Eye (tissue), 1 donor: ENCODE measurements at regions not wholly inside any gene's neighbourhood (a gene's known extent, or its start where the extent isn't known, plus 50 kb on each side); places are given as distances from the start of the nearest gene placed in this dataset.
A peak's percentile ranks its signal among the peaks of the same experiment; 100 is the strongest.
"Not testable (repeated sequence)": the region's sequence is repeated elsewhere in the genome, so short reads cannot be mapped to it uniquely, and the experiment has no call there.

Experiments used
- DNase-seq: peaks from one replicate; pipeline ENCODE4 v3.0.0-alpha.2; 2015

DNA sequence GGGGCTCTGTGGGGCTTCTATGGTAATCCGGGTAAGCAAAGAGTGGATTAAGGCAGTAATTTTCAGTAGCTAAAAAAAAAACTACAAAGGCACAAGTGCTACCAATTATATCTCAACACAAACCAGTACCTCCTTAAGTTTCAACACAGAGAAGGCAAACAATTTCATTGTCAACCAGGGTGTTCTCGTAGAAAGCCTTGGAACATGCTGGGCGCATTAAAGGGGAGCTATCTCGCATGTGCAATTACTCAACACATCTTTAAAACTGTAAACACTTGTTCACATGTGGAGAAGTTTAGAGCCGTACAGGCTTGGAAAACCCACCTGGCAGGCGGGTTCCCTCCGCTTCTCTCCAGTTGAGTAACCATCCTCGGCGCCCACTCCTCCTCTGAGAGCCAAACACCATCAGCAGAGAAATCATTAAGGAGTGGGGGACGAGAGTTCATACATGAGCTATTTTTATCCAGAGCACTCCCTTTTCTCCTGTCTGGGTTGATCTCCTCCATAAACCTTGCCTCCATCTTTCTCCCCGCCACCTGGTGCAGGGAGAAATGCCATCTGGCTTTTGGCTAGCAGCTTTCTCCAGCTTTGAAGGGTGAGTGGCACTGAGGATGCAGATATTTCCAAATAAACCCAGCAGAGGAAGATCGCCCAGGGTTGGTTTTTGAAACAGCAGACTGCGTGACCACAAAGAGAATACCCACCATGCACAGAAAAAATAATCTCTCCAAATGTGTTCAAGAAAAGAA is 287.1 kb downstream of the WDR11 start:
- no peak for DNase-seq

DNA sequence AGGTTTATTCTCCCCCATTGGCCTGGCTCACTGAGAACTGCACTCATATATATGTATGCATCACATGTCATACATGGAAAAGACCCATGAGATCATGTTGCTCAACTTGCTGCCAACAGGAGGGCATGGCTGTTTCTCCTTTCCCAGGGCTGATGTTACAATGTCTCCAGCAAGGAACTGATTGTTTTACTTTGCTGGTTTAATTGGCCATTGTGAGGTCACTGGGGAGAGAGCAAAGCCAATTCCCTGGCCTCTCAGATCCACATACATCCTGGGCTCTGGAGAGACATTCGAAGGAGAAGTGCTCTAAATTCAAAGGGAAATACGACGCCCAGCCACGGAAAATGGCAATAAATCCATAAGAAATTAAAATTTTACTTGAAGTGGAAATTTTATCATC is 287.8 kb downstream of the WDR11 start:
- DNase-seq = no peak

DNA sequence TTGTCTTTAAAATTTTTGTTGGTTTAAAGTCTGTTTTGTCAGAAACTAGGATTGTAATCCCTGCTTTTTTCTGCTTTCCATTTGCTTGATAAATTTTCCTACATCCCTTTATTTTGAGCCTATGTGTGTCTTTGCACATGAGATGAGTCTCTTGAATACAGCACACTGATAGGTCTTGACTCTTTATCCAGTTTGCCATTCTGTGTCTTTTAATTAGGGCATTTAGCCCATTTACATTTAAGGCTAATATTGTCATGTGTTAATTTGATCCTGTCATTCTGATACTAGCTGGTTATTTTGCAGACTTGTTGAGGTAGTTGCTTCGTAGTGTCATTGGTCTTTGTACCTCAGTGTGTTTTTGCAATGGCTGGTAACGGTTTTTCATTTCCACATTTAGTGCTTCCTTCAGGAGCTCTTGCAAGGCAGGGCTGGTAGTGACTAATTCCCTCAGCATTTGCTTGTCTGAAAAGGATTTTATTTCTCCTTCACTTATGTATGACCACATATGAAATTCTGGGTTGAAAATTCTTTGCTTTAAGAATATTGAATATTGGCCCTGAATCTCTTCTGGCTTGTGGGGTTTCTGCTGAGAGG is 294.7 kb downstream of the WDR11 start:
- DNase-seq = not testable (repeated sequence)

DNA sequence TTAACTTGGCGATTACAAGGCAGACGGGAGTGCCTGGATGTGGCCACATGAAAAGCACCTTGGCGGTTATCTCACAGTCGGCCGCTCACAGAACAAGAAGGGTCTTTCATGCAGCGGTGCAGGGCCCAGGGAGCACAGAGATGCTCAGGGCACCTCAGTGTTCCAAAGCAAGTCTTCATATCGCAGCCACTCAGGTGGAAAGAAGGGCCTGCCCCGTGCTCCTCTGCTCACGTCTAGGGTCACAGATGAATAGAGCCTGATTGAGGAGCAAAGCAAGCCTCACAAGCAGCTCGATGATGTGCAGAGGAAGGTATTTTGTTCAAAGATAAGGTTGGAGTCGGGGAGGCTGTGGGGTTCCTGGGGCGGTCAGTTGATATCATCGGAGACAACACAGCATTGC is 297.8 kb downstream of the WDR11 start:
- no peak for DNase-seq

DNA sequence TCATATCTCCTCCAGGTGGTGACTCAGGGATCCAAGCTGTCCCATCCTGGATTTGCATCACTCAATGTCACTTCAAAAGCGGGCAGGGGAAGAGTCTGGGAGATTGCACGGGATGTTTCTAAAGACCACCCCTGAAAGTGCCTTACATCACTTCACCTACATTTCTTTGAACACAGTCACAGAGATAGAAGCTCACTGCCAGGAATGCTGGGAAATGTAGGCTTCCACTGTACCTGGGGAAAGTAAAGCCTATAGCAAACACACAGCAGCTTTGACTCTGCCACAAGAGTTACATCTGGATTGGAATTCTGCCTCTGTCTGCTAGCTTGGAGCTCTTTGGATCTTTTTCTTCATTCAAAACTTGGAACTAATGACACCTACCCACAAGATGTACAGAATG is 300.9 kb downstream of the WDR11 start:
- no peak for DNase-seq

DNA sequence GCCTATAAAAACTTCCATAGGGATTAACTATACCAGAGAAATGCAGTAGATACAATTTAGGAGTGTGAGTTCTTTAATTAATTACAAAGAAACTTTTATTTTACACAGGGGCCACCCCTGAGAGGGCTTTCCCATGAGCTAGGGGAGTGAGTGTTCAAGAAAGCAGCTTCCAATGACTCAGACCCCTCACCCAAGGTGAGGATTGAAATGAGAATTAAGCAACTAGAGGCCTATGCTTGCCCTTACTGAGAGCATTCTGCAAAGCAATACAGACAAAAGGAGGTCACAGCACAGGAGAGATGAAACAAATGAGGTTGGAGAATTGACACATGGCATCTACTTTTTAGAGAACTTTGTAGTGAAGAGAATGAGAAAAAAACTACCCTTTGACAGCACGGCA is 301.8 kb downstream of the WDR11 start:
- DNase-seq = no peak

DNA sequence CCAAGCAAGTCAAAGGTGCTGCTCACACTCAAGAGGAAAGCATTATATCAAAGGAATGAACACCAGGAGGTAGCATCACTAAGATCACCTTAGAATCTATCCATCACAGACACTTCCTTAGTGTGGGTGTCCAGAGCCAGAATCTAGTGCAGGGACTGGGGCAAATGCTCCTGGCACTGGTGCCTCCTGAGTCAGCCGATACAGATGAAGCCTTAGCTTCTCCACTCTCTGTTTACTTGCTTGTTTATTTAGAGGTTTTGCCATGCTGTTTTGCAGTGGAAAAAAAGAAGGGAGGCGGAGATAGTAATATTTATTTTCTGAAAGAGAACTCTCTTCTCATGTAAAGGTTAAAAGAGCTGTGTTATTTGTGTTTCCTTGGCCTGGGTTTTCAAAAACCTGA is 303.1 kb downstream of the WDR11 start:
- DNase-seq = no peak

DNA sequence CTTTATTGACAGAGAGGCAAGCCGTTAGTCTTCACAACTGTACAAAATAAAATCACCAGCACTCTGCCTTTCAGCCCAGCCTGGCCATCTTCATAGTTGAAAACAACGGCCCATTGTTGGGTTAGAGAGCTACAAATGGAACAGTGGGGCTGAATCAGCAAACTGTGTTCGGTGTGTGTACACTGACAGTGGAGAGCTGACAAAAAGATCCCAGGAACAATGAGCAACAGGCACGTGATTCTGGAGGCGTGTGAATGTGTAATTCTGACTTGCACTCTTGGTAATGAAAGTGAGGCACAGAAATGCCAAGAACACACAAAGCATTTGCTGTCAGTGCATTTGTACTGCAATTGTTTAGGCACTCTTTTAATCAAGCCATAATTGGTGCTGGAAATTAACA is 303.7 kb downstream of the WDR11 start:
- DNase-seq = peak; percentile 66

DNA sequence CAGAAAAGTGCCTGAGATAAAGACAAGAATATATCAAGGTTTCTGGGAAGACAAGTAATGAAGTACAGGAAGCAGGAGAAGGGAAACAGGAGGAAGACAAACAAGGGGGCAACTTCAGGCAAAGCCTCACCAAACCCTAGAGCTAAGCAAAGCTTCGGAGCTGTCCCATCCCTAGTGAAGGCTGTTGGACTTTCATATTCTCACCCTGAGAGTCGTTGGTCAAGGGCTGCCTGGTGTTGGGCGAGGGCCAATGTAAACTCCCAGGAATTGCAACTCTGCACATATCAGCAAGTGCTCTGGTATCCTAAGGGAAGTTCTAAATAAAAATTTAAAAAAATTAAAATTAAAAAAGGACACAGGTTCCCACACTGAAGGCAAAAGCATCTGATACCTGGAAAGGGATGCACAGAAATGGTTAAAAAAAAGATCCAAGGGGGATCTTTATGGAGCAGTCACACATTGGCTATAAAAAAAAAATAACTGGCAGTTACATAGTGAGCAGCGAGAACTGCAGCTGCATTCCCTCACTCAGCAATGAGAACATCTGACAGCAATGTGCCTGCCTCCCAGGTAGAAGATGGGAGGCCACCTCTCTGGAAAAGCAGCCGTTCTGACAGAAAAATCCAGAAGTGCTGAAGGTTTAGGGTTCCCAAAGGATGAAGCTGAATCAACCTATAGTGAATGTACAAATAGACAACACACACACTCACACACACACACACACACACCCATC is 304.7 kb downstream of the WDR11 start:
- DNase-seq = no peak

DNA sequence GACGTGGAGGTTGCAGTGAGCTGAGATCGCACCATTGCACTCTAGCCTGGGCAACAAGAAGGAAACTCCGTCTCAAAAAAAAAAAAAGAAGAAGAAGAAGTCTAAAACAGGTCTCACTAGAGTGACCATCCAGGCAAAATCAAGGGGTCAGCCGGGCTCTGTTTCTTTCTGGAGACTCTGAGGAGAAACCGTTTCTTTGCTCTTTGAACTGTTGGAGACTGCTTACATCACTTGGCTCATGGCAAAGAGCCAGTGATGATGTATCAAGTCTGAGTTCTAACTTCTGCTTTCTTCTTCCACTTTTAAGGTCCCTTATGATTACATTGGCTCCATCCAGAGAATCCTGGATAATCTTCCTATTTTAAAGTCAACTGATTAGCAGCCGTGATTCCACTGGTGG is 306.8 kb downstream of the WDR11 start:
- DNase-seq = no peak

DNA sequence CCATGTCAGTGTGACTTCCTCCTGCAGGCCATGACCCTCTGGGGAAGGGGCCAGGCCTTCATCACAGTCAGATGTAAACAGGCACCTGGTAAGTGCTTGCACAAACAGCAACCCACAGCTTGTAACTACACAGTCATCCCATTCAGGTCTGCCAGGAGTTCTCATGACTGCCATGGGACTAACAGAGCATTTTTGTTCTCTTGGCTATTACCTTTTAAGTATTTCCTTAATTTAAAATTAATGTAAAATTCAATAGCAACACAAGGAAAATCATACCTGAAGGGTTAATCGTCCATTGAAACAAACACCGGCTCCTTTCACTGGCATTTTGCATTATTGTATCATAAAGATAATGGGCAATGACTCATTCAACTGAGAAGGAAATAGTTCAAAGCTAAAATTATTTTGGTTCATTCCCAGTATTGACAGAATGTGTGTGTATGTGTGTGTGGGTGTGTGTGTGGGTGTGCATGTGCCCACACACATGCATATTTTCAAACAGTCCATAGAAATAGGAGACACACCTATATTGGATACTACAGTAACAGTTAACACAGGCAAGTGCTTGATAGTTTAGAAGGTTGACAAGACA is 307.9 kb downstream of the WDR11 start:
- DNase-seq = no peak

DNA sequence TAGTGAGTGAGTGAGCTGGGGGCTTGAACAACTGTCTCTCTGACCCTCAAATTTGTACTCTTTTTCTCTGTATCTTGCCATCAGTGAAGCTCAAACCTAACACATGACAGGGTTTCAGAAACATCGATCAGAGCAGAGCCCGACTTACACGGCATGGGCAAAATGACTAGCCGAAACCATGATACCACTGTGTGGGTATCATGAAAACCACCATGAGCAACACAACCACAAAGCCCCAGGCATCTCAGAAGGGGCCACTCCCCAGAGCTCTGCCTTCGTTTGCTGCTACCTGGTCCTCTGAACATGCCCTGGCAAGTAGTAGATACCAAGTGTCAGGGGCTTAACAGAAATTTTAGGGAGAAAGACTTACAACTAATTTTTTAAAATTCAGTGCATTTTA is 308.5 kb downstream of the WDR11 start:
- DNase-seq = no peak

DNA sequence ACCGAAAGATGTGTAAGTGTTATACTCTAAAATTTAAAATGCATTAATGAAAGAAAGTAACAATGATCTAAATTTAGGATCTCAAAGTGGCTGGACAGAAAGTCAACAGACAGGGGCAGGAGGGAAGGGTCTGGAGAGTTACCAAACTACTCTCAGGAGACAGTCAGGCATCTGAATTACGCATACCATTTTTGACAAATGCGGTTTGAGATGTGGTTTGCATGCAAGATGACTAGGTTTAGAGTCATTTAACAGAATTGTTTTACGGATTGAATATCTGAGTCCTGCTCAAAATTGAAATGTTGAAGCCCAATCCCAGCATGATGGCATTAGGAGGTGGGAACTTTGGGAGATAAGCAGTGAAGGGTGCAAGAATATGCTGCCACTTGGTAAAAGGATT is 314.1 kb downstream of the WDR11 start:
- DNase-seq = no peak

DNA sequence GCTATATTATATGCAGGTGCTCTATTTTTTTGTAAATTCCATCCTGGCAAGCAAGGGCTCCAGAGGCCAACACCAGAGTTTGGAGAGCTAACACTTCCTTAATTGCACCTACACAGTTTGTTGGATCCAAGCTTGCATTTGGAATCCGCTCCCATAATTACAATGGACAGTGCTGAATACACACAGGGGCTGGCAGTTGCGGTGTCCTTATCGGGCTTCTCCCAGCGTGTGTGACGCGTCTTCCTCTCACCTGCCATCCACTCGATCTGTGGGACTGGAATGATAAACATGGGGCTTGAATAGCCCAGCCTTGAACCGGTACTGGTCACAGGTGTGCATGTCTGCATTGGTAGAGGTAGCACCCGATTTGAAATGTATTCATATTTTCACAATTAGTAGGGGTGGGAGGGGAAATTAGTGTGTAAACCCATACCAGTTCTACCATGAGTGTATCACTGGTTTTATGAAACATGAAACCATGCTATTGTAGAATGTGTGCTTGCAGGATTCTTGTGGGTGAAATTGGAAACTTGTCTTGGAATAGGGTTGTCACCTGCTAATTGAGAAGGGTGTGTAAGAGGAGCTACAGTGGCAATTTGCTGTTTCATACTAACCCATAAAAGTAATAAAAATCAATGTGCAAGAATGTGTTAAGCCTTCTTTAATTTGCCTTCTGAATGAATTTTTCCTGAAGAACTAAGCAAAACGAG is 316.5 kb downstream of the WDR11 start:
- DNase-seq = no peak

DNA sequence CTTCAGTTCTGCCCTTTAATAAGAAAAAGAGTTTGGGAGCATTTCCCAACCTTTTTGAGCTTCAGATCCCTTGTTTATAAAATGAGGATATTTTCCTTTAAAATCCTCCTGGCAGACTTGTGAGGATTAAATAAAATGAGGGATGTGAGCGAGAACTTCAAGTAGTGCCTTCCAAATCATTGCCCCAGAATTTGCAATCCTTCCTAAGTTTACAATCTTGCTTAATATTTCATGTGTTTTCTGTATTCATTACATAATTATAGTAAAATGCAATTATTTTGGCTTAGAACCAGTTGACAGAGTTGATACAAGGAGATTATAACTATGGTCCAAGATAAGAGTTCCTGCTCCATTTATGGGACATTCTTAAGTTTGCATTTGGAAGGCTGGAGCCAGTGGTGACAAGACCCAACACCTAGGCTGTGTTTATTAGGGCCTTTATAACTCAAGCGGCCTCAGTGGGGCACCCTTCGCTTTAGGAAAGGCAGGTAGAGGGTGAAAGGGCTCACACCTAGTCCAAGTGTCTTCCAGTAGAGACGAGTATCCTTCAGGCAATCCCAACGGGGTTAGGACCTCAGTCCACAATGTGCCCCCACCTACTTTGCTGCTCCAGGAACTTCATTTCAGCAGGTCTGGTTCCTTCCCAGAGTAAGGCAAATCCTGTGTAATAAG is 317.5 kb downstream of the WDR11 start:
- DNase-seq = no peak

DNA sequence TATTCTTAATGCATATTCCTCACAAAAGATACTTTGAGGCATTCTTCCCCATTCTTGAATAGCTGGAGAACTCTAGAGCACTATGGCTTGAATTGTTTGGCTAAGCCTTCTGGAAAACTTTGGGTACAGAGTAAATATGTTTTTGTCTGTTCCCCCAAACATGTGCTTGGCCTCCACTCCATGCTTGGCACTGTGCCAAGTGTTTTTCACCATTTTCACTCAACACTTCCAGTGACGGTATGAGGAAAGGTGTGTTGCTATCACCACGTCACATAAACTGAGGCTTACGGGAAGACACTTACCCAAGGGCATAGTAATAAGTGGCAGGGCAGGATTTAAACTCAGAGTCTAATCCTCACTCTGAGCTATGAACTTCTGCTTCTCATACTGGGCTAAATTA is 318.2 kb downstream of the WDR11 start:
- DNase-seq = no peak

DNA sequence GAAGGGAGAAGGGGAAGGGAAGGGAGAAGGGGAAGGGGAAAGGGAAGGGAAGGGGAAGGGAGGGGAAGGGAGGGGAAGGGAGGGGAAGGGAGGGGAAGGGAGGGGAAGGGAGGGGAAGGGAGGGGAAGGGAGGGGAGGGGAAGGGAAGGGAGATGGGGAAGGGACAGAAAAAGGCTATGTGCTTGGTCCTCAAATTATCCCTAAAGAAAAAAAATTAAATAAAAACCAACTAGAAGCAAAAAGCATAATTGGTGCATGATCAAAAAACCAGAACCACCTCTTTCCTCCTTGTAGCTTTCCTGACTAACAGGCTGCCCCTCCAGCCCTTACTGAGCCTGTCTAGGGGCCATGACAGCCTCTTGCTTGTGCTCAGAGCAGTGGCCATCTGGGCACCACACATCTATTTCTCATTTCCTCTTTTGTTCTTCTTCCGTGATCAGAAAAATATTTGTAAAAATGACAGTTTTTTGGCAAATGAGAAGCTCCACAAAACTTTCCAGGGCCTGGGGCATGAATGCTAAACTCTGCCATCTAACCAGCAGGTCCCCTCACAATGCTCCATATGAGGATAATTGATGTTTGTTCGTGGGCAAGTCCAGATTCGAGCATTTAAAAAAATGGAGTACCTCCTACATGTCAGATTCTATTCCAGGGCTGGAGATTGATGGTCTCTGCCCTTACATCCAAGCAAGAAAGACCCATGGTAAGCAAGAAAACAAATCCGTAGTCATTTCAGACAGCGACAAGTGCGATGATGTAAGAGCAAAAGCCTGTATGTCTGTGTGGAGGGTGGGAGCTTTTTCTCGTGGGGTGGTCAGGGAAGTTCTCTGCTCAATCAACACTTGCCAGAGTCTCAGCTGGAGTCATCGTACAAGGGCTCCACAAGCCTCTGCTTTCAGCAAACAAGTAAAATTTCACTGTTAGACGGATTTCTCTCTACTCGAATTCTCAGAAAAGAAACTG is 320.9 kb downstream of the WDR11 start:
- no peak for DNase-seq

DNA sequence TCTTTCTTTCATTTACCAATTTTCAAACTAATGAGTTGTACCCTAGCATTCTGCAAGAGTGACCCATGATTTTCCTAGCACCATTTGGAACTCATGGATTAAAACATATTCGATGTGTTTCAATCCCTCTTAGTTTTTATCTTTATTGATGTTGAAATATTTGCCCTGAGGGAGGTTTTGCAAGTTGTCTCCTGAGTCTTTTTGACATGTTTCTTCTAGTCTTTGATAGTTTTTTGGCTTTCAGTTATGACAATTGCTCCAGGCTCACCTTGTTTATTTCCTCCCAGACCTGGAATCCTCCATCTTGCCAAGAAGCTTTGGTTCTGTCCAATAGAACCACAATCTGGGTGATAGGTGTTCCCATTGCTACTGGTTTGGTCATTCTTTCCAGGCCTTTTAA is 327.8 kb downstream of the WDR11 start:
- DNase-seq = no peak

DNA sequence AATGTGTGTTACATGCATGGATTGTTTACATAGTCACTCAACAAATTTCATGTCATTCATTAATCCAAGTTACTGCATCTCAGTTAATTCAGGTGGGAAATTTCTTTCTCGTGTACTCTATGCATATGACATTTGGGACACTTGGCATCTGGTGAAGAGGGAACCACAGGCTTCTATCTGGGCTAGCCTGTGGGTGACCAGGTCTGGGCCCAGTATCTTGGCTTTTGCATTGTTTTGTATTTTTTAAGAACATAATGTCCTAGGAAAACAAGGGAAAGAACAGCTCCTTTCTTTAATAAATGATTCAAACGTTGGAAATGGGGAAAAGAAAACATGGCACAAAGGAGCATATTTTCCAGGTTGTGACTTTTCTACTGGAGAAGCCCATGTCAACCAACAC is 331.1 kb downstream of the WDR11 start:
- no peak for DNase-seq

DNA sequence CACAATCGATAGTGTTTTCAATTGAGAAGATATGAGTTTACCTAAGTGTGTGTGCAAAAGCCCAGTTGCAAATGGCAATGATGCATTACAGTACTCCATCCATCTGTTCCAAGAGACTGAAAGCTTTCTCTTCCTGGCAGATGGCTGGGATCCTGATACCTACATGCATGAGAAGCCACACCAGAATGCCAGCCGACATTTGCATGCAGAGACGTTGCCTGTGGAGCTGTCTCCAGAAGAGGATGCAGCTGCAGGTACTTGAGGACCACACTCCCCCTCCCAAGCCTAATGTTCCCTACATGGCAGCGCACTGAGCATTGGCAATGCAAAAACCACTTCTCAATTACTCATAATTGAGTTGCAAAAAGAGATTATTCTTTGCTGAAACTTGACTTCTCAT is 332.1 kb downstream of the WDR11 start:
- DNase-seq = peak; percentile 30

DNA sequence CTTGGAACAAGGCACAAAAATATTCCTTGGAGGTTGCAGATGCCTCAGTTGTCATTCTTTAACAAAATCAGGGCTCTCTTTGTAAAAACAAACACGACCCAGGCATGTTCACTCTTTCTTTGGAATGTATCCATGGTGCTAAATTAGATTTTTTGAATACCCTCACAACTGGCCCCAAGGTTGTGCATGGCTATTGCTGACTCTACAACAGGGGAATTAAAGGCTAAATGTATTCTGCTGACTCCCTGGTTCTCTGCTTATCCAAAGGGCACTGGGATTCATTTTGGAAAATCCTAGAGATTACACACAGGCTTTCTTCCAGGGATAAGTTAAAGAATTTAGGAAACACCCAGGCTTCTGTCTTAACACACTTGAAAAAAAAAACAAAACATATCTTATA is 332.5 kb downstream of the WDR11 start:
- peak; percentile 22 for DNase-seq
